ENCODE measurements at regions not wholly inside any gene's neighbourhood (a gene's known extent, or its start where the extent isn't known, plus 50 kb on each side); places are given as distances from the start of the nearest gene placed in this dataset.

GRCh38 chr6:141133836-141134235, 998.9 kb upstream of the GJE1 start:
- Histone ChIP-seq H3K36me3 (replicated peaks; ENCODE audit: insufficient read depth, low read length) (no peaks in the 10 kb centered on the region), H3K9me3 (replicated peaks; ENCODE audit: insufficient read depth, low read length) (no peaks in the 10 kb centered on the region), H3K79me2 (ENCODE audit: low read length) (no peaks in the 10 kb centered on the region), H3K4me1 (ENCODE audit: low read length) (no peaks in the 10 kb centered on the region; the same call in 1 of the 2 replicates), H3K9ac (ENCODE audit: low read length) (no peak overlapping the region), H2AFZ (ENCODE audit: low read length) (no peak overlapping the region), H3K27me3 (replicated peaks; ENCODE audit: insufficient read depth, low read length) (no peaks in the 10 kb centered on the region), H3K9me2 (replicated peaks; ENCODE audit: insufficient read depth, low read length) (no peaks in the 10 kb centered on the region), H3F3A (ENCODE audit: insufficient read depth, low read length) (no peaks in the 10 kb centered on the region), H3K4me2 (ENCODE audit: low read depth, low read length) (no peak overlapping the region), H3K4me3 (ENCODE audit: low read length) (no peak overlapping the region), H4K20me1 (ENCODE audit: insufficient read depth, low read length) (no peaks in the 10 kb centered on the region), H3K27ac (ENCODE audit: low read length) (no peak overlapping the region)
- DNase-seq, result no peak
- TF ChIP-seq EZH2 (optimal IDR thresholded peaks at IDR 0.05; ENCODE audit: low read depth, low read length) (no peak), EZH2phosphoT487 (IDR thresholded peaks at IDR 0.05; ENCODE audit: low read length) (no peak), CTCF (IDR thresholded peaks at IDR 0.05; ENCODE audit: low read length) (no peak)

GRCh38 chr6:141133346-141133745, 999.4 kb upstream of the GJE1 start:
- no peak overlapping the region for H3K27ac ChIP-seq (ENCODE audit: low read length)
- no peak overlapping the region for H3K4me3 ChIP-seq (ENCODE audit: low read length)
- no peak for DNase-seq
- H3K9ac ChIP-seq (ENCODE audit: low read length), result no peak overlapping the region
- H3K79me2 ChIP-seq (ENCODE audit: low read length), result no peaks in the 10 kb centered on the region
- H3K27me3 ChIP-seq (replicated peaks; ENCODE audit: insufficient read depth, low read length), result no peaks in the 10 kb centered on the region
- no peaks in the 10 kb centered on the region for H3K9me3 ChIP-seq (replicated peaks; ENCODE audit: insufficient read depth, low read length)
- no peaks in the 10 kb centered on the region; the same call in 1 of the 2 replicates for H3K4me1 ChIP-seq (ENCODE audit: low read length)
- H4K20me1 ChIP-seq (ENCODE audit: insufficient read depth, low read length), result no peaks in the 10 kb centered on the region
- TF ChIP-seq CTCF (IDR thresholded peaks at IDR 0.05; ENCODE audit: low read length) (no peak), EZH2phosphoT487 (IDR thresholded peaks at IDR 0.05; ENCODE audit: low read length) (no peak), EZH2 (optimal IDR thresholded peaks at IDR 0.05; ENCODE audit: low read depth, low read length) (no peak)
- H3F3A ChIP-seq (ENCODE audit: insufficient read depth, low read length), result no peaks in the 10 kb centered on the region
- H3K36me3 ChIP-seq (replicated peaks; ENCODE audit: insufficient read depth, low read length), result no peaks in the 10 kb centered on the region
- no peaks in the 10 kb centered on the region for H3K9me2 ChIP-seq (replicated peaks; ENCODE audit: insufficient read depth, low read length)
- H2AFZ ChIP-seq (ENCODE audit: low read length), result no peak overlapping the region
- no peak overlapping the region for H3K4me2 ChIP-seq (ENCODE audit: low read depth, low read length)

- TF ChIP-seq CTCF (IDR thresholded peaks at IDR 0.05; ENCODE audit: low read length), result no peak
- TF ChIP-seq EZH2phosphoT487 (IDR thresholded peaks at IDR 0.05; ENCODE audit: low read length), result no peak
- TF ChIP-seq EZH2 (optimal IDR thresholded peaks at IDR 0.05; ENCODE audit: low read depth, low read length), result no peak
- no peaks in the 10 kb centered on the region for H4K20me1 ChIP-seq (ENCODE audit: insufficient read depth, low read length)
- H3K36me3 ChIP-seq (replicated peaks; ENCODE audit: insufficient read depth, low read length), result no peaks in the 10 kb centered on the region
- no peaks in the 10 kb centered on the region; the same call in 1 of the 2 replicates for H3K4me1 ChIP-seq (ENCODE audit: low read length)
- H2AFZ ChIP-seq (ENCODE audit: low read length), result no peak overlapping the region
- no peak overlapping the region for H3K9ac ChIP-seq (ENCODE audit: low read length)
- no peak for DNase-seq
- no peak overlapping the region for H3K4me3 ChIP-seq (ENCODE audit: low read length)
- H3F3A ChIP-seq (ENCODE audit: insufficient read depth, low read length), result no peaks in the 10 kb centered on the region
- no peak overlapping the region for H3K4me2 ChIP-seq (ENCODE audit: low read depth, low read length)
- no peaks in the 10 kb centered on the region for H3K79me2 ChIP-seq (ENCODE audit: low read length)
- H3K9me2 ChIP-seq (replicated peaks; ENCODE audit: insufficient read depth, low read length), result no peaks in the 10 kb centered on the region
- no peak overlapping the region for H3K27ac ChIP-seq (ENCODE audit: low read length)
- H3K9me3 ChIP-seq (replicated peaks; ENCODE audit: insufficient read depth, low read length), result no peaks in the 10 kb centered on the region
- H3K27me3 ChIP-seq (replicated peaks; ENCODE audit: insufficient read depth, low read length), result no peaks in the 10 kb centered on the region
Measured at GRCh38 chr6:141131616-141132015, 1001.1 kb upstream of the GJE1 start.
